GM12892 (cell line): ENCODE measurements at regions not wholly inside any gene's neighbourhood (a gene's known extent, or its start where the extent isn't known, plus 50 kb on each side); places are given as distances from the start of the nearest gene placed in this dataset.

Experiments
- DNase-seq: peaks from one replicate; pipeline ENCODE4 v3.0.0; 2011; ENCODE audit not compliant: insufficient read length
- FAIRE-seq: peaks from 2 replicates; lab custom pipeline; 2011; peaks lifted over from hg19 to GRCh38; lab: Jason Lieb, UNC
- POLR2A ChIP-seq: IDR thresholded peaks from 2 replicates; pipeline ENCODE4 v1.6.1; 2011; ENCODE audit warnings: low read depth, low read length, control low read depth
- POLR2AphosphoS5 ChIP-seq: IDR thresholded peaks from 2 replicates; pipeline ENCODE4 v1.6.1; 2011; ENCODE audit warnings: low read depth, low read length, control low read depth
- TAF1 ChIP-seq: IDR thresholded peaks from 2 replicates; pipeline ENCODE4 v1.6.1; 2011; ENCODE audit warnings: low read depth, mild to moderate bottlenecking, control low read depth, low read length, borderline replicate concordance

GRCh38 chr12:115337693-115338543 lies 653.9 kb upstream of the TBX3 start:
- TF ChIP-seq POLR2AphosphoS5 (no peak), POLR2A (no peak), TAF1 (no peak)
- FAIRE-seq (no peak), DNase-seq (no peak)

DNA sequence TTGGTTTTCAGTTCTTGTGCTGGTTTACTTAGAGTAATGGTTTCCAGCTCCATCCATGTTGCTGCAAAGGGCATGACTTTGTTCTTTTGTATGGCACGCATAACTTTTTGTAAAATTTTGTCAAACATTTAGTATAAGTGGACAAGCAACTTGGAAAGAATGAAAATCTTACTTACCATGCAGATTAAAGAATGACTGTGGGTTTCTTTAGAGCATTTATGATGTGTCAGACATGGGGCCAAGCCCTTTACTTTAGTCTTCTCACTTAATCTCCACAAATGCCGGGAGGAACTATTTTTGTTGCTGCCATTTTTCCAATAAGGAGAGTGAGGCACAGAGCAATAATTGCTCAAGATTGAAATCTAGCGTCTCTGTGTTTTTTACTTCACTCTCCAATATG lies 652.5 kb upstream of the TBX3 start:
- DNase-seq (no peak), FAIRE-seq (no peak)
- no peak for TF ChIP-seq TAF1
- TF ChIP-seq POLR2AphosphoS5, result no peak
- TF ChIP-seq POLR2A, result no peak

GRCh38 chr12:115335594-115335993 lies 651.6 kb upstream of the TBX3 start:
- DNase-seq (no peak), FAIRE-seq (no peak)
- TF ChIP-seq TAF1 (no peak), POLR2A (no peak), POLR2AphosphoS5 (no peak)

DNA sequence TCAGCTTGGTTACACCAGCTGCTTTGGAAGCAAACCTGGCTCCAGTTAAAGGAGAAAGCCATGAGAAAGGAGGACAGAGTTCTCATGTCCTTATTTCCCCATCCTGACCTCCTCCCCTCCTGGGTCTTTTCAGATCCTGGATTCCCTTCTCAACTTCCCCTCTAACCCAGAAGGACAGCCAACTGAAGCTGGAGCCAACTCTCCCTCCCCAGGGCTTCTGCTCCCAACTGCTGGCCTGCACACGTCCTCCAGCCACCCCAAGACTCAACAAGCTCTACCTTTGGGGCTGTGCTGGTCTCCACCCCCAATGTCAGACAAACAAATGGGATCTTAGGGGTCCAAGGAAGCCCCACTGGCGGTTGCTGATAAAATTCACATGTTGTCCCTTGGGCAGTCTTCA lies 651.1 kb upstream of the TBX3 start:
- TF ChIP-seq POLR2AphosphoS5 (no peak), POLR2A (no peak), TAF1 (no peak)
- DNase-seq, result no peak
- no peak for FAIRE-seq

DNA sequence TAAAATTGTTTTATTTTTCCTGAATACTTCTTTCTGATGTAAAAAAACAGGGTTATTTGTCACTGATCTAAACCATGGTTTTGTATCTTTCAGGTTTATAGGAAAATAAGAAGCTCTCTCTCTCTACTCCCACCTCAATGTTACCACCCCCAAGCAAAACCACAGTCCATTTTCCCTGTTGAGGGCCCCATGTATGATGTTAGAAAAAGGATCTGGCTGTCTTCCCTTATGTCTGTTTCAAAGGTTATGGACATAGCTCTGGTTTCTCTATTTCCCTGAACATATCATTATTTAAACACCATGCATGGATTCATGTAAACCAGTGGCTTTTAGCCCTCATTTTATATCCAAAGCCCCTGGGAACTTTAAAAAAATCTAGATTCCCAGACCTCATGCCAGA lies 649.0 kb upstream of the TBX3 start:
- DNase-seq, result no peak
- no peak for FAIRE-seq
- TF ChIP-seq POLR2AphosphoS5, result no peak

DNA sequence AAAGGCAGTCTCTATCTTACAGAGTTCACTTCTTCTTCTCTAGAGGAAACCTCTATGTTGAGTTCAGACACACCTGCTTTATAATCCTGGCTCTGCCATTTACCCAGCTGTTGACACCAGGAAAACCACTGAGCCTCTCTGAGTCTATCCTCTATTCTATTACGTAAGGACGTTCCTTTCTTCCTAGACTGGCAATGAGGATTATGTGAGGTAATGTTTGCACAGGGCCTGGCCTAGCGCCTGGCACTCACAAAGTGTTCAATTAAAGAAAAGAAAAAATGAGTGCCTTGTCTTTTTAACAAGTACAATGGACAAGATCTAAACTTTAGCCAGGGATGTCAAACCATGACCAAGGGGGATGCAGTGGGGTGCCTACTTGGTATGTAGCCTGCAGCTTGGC lies 641.9 kb upstream of the TBX3 start:
- no peak for DNase-seq
- TF ChIP-seq POLR2AphosphoS5, result no peak
- no peak for TF ChIP-seq POLR2A
- TF ChIP-seq TAF1, result no peak
- no peak for FAIRE-seq

- no peak for DNase-seq
- no peak for FAIRE-seq
- no peak for TF ChIP-seq POLR2A
- TF ChIP-seq TAF1, result no peak
- TF ChIP-seq POLR2AphosphoS5, result no peak
Measured at GRCh38 chr12:115324949-115325593, 641.1 kb upstream of the TBX3 start.

DNA sequence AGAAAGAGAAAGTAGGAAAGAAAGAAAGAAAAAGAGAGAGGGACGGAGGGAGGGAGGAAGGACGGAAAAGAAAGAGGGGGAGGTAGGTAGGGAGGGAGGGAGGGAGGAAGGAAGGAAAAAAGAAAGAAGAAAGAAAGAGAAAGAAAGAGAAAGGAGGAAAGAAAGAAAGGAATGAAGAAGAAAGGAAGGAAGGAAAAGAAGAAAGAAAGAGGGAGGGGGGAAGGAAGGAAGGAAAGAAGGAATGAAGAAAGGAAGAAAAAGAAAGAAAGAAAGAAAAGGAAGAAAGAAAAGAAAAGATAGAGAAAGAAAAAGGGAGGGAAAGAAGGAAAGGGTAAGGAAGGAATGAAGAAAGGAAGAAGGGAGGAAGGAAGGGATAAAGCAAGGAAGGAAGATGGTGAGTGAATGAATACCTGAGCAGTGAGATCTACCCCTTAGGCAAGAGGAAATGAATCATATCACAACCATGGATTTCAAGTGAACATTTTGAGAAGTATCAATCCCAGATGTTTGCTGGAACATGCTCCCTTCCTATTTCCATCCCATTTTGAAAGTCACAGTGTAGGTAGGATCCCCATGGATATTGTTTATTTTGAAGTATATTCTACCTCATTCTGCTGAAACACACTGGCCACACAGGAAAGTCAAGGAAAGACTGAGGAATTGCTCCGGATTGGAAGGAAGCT lies 639.4 kb upstream of the TBX3 start:
- TF ChIP-seq POLR2AphosphoS5 (no peak), TAF1 (no peak), POLR2A (no peak)
- DNase-seq (no peak), FAIRE-seq (no peak)

DNA sequence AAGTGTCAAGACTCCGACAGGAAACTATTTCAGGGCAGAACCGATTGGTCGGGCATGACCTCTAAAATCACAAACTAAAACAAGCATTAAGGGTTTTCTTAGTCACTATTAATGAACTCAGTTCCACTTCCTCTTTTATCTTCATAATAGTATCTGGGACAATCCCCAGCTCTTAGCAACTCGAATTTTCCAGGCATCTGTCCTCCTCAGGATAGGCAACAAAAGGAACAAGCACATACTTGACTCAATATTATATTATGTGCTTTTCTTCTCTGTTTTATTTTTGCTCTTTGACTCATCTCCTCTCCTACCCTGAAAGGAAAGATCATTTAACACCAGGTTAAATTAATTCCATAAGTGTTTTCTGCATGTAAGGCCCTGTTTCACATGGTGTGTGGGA lies 638.3 kb upstream of the TBX3 start:
- no peak for DNase-seq
- TF ChIP-seq POLR2A (no peak), TAF1 (no peak), POLR2AphosphoS5 (no peak)
- peak; percentile 21 for FAIRE-seq

GRCh38 chr12:115320967-115321366 lies 637.0 kb upstream of the TBX3 start:
- no peak for TF ChIP-seq POLR2AphosphoS5
- TF ChIP-seq TAF1, result no peak
- no peak for TF ChIP-seq POLR2A
- DNase-seq, result no peak
- no peak for FAIRE-seq

- no peak for TF ChIP-seq POLR2A
- no peak for TF ChIP-seq POLR2AphosphoS5
- no peak for TF ChIP-seq TAF1
- FAIRE-seq (no peak), DNase-seq (no peak)
Measured at GRCh38 chr12:115320451-115320850, 636.5 kb upstream of the TBX3 start.

DNA sequence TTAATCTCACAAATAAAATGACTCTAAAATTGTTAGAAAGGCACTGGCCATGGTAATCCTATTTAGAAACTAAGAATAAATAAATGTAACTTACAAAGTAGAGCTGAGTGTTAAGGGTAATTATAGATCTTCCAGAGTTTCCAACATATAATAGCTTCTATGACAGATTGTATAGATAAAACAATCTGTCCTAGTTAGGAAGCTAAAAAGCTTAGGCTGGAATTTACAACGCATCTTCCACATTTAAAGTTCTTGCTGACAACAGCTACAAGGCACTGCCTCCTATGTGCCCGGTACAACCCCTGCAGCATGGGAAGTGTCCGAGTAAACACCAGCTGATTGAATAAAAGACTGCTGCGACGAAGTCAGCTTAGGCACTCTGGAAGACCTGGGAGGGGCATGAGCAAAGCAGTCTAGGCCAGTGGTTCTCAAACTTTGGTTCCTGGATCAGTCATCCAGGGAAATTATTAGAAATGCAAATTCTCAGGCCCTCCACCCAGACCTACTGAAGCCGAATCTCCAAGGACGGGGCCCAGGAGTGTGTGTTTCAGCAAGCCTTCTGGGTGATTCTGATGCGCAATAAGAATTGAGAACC lies 635.6 kb upstream of the TBX3 start:
- TF ChIP-seq POLR2A, result no peak
- TF ChIP-seq TAF1, result no peak
- no peak for TF ChIP-seq POLR2AphosphoS5
- FAIRE-seq, result no peak
- no peak for DNase-seq

DNA sequence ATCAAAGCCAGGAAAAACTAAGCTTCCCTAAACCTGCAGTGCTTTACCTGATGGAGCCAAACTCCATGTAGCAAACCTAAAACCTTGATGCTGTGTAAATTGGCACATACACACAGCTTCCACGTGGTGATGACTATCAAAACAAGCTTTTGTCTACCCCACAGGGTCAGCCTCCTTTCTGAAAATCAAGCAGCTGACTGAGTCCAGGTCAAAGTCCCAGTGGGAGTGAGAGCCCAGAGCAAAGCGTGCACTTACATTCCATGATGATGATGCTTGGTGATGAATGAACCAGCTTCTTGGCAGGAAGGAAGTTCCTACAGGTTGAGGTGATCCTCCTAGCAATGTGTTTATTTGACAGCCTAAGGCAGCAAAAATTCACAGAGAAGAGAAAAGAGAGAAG lies 630.0 kb upstream of the TBX3 start:
- TF ChIP-seq POLR2A (no peak), TAF1 (no peak), POLR2AphosphoS5 (no peak)
- FAIRE-seq (no peak), DNase-seq (no peak)
